Sciatic nerve (tissue), 2 donors: ENCODE measurements at regions not wholly inside any gene's neighbourhood (a gene's known extent, or its start where the extent isn't known, plus 50 kb on each side); places are given as distances from the start of the nearest gene placed in this dataset.

Experiments
- ATAC-seq: fragments of 200-7000 bp; cut with Tn5 transposase; one replicate; pipeline ENCODE4 v1.9.1; 2020; ENCODE audit warnings: mild to moderate bottlenecking, moderate library complexity
- DNase-seq: peaks from one replicate; pipeline ENCODE4 v3.0.0-alpha.2; 2020; ENCODE audit warnings: low spot score
- intact Hi-C: fragments of 100-400 bp; cut with DNase I; formaldehyde crosslinking; loops from one replicate; pipeline ENCODE4 v1.14.2; 2022
- donor health status: DM: no; HTN: no; CAD: no.
- donor health status: DM: no; HTN: no; CAD: no.

DNA sequence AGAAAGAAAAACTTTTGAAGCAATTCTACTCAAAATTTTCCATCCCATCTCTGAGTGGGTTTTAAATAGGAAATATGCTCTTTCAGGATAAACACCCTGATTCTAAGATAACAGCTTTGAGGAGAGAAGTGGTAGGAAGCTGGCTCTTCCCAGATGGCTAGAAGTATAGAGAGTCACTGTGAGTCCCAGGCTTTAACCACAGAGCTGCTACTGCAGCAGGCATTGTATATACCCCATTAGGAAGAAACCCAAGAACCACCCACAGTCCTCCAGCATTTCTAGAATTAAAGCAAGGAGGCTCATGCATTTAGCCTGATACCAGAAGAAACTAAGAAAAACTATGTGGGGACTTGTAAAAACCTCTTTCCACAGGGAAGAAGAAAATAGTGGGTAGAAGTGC lies 1405.6 kb upstream of the TENM4 start:
- intact Hi-C loops, result no loop called here
- no peak for ATAC-seq
- DNase-seq, result no peak

DNA sequence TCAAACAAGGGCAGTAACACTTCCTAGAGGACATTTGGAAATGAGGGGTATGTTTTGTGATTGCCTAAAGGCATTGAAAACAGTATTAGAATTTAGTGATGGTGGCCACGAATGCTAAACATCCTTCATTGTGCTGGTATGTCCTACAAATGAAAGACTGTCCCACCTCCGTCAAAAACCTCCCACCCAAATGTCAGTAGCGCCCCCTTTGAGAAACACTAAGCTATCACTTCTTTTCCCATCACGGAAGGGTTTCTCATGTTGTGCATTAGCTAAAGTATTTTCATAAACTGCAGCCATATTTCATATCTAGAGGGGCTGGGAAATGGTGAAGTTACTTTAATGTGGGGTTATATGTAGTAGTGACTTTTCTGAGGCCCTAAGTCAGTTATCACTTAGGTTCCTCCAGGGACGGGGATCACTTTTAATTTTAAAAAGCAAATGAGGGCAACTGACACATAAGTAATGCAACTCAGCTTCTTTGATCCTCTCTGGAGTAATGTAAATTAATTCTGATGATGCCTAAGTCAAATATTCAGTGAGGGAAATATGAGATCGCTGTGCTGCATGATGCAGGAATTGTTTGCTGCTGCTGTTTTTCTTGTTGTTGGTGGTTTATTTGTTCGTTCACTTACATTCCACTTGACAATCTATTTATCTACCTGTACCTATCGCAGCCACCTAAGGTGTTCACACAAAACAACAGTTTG lies 1403.4 kb upstream of the TENM4 start:
- ATAC-seq (no peak), DNase-seq (no peak)
- intact Hi-C loops, result no loop called here

DNA sequence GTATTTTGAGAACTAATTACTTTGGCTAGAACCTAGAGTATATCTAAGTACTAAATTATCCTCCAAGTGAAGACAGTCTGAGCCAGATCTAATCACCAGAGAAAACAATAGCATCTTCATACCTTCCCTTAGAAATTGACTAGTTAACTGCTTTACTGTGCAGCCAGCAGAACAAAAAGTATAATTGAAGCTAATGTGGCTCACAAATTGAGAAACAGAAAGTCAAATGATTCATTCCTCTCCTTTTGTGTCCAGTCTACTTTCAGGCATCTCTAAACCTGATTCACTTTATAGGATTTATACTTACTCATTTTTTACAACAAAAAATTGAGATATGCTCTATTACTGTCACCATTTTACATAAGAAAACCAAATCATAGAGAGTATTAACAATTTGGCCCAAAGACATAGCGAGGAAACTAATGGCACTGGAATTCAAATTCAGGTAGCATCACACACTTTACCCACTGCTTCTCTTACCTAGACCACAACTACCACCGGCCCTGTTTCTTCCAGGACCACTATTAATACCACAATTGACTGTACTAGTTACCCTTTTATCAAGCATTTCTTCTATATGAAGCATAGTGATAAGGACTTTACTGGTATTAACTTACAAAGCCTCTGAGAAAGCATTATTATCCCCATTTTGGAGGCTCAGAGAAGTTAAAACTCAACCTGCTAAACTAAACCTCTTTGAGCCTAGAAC lies 1402.6 kb upstream of the TENM4 start:
- DNase-seq (no peak), ATAC-seq (no peak)
- intact Hi-C loops, result no loop called here

DNA sequence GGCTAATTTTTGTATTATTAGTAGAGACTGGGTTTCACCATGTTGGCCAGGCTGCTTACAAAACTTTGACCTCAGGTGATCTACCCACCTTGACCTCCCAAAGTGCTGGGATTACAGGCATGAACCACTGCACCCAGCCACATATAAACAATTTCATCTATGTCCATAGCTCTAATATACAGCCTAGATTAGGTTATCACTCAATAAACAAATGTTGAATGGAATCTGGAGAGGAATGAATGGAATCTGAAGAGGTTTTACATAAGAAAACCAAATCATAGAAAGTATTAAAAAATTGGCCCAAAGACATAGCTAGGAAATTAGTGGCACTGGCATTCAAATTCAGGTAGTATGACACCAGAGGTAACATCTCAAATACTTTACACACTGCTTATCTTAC lies 1401.4 kb upstream of the TENM4 start:
- ATAC-seq (no peak), DNase-seq (no peak)
- intact Hi-C loops, result no loop called here

DNA sequence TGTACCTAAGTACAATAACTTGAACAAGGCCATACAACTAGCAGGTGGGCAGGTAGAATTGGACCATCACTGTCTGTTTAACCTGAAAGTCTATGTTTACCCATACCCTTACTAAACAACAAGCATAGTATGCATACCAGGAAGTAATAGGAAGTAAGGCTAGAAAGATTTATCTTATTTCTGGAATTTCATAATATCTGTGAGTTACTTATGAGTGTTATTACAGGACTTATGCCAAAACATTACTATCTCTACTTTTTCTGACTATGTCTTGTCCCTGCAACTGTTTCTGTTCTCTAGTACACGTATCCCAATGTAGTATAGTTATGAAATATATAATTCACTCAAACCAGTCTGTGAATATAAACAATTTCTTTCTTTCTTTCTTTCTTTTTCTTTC lies 1400.8 kb upstream of the TENM4 start:
- intact Hi-C loops, result no loop called here
- no peak for DNase-seq
- ATAC-seq, result no peak

DNA sequence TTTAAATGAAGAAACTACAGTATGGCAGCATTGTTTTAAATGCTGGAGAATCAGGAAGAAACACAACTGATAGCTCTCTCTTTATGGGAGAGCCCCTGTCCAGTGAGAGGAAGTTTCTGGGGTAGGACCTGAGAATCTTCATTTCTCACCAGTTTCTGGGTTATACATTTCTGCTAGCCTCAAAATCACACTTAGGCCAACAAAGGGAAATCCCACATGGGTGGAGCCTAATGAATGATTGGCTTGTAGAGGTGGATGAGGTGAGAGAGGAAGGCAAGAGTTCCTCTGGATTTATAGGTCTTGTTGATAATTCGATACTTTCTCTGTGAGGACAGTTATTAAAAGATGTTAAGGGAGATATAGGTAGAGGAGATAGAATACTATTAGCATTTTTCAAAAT lies 1397.3 kb upstream of the TENM4 start:
- DNase-seq (no peak), ATAC-seq (no peak)
- intact Hi-C loops, result no loop called here

DNA sequence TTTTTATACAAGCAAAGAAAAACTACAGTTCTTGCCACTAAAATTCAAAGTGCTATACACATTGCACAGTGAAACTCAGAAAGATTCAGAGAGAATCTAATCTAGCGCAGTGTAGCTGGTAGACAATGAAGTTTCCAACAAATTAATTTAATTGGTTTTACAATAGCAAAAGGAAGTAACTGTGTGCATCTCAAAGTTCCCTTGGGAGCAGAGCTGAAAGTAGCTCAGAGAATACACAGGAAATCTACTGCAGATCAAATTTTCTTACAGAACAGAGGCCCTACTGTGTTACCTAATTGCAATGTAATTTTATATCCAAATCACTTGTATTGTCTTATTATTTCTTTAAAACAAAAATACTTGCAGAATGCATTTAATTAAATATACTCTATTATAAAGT lies 1396.2 kb upstream of the TENM4 start:
- intact Hi-C loops, result no loop called here
- ATAC-seq (no peak), DNase-seq (no peak)

DNA sequence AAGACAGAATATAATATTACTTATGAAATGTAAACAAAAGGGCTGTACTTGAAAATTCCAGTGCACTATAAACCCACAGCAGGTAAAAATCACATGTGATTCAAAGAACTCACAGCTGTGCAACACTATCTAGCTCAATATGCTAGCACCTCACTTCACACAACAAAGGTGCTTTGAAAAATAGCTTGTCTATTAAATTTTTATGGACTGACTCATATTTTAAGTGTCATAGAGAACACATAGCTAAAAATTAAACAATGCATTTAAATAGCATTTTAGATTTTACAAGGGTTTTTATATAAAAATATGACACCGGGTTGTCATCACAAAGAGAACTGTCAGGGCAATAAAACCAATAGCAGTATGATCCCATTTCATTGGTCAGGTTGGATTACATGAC lies 1390.5 kb upstream of the TENM4 start:
- DNase-seq (no peak), ATAC-seq (no peak)
- intact Hi-C loops, result loop anchor here (2.0 kb wide), 1 partner anchor 79 kb away; no protein-coding TSS in a partner anchor

DNA sequence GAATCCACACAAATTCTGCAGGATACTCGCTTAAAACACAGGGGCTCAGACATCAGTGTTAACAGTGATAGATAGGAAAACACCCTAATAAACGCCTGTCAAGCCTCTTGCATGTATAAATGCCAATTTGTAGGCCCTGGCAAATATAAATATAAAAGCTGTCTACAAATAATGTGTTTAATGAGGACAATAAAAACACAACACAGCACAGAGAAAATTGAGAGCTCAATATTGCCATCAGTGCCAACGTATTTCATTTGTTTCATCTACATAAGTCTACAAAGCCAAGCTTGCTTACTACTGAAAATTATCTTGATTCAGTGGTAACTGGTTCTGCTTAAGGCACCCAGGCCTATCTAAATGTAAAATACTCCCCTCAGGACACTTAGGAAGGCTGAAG lies 1387.0 kb upstream of the TENM4 start:
- ATAC-seq (no peak), DNase-seq (no peak)
- intact Hi-C loops, result no loop called here

DNA sequence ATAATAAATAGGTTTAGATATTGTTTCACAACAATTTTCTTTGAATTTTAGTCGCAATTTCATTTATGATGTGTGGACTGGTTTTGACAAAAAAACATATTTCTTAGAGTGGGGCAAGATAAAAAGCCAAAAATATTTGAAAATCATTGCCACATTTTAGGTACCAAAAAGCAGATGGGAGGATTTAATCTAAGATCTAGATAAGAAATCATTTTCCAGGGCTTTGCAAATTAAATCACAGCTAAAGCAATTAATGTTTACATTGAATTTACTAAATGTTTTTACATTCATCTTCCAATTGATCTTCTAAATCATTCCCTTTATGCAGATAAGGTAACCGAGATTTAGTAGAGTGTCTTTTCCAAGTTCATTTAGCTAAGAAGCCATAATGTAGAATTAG lies 1386.0 kb upstream of the TENM4 start:
- ATAC-seq (no peak), DNase-seq (no peak)
- intact Hi-C loops, result no loop called here

DNA sequence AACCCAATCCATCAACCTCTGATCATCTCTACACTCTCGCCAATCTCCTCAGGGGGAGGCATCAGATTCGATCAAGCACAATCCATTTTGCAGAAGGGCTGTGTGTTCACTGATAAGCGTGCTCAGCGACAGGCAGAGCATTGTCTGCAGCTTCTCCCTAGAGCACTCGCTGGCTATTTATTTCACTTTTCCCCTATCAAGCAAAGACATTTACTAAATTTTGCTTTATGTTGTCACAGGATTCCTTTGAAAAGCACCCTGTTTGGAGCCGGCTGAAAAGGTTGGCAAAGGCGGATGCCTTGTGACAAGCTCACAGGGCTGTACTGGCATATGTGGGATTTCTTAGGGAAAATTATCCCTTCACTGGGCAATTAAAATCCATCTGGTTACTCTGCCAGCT lies 1381.5 kb upstream of the TENM4 start:
- ATAC-seq, result no peak
- no peak for DNase-seq
- intact Hi-C loops, result no loop called here

DNA sequence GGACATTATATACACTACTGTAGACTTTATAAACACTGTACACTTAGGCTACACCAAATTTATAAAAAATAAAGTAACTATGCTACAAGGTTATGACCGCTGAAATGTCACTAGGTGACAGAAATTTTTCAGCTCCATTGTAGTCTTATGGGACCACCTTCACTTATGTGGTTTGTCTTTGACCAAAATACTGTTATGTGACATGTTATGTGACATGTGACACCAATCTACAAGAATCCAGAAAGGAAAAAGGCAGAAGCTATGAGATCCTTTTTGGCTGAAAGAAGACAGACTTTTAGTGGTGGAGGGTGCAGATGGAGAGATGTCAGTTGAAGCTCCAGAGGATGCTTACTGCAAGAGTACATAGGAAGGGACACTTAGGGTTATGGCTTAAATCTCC lies 1378.4 kb upstream of the TENM4 start:
- intact Hi-C loops, result no loop called here
- DNase-seq, result no peak
- ATAC-seq, result no peak

DNA sequence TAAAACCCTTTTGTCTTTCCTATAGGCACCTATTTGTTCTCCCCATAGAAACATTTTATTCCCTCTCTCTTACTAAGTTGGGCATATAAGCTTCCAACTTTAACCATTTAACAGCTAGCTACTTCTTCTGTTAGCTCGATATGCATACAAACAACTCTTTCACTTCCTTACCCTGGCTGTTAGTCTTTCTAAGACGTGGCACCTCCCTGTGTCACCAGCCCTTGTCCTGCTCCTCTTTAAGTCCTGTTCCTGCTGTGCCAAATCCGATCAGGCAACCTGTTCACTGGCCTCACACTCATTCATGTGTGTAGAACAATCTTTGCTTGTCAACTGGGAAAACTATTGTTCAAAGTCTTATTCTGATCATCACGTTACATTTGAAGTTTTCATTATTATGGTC lies 1376.1 kb upstream of the TENM4 start:
- no peak for ATAC-seq
- DNase-seq, result no peak
- intact Hi-C loops, result no loop called here

DNA sequence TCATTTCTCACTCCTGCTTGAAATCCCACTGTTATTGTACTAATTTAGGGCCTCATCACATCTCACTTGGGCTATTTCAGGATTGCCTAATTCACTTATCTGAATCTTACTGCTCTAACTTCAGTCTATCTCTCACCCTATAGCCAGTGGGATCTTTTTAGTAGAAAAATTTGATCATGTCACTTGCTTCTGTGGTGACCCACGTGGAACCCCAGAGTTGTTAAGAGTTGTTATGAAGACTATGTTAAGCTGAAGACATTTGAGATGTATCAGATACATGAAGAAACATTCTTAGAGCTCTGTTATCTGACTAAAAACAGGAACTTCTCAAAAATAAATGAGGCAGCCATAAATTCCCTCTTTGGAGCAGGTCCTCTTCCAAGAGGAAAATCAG lies 1375.6 kb upstream of the TENM4 start:
- ATAC-seq (no peak), DNase-seq (no peak)
- intact Hi-C loops, result no loop called here

DNA sequence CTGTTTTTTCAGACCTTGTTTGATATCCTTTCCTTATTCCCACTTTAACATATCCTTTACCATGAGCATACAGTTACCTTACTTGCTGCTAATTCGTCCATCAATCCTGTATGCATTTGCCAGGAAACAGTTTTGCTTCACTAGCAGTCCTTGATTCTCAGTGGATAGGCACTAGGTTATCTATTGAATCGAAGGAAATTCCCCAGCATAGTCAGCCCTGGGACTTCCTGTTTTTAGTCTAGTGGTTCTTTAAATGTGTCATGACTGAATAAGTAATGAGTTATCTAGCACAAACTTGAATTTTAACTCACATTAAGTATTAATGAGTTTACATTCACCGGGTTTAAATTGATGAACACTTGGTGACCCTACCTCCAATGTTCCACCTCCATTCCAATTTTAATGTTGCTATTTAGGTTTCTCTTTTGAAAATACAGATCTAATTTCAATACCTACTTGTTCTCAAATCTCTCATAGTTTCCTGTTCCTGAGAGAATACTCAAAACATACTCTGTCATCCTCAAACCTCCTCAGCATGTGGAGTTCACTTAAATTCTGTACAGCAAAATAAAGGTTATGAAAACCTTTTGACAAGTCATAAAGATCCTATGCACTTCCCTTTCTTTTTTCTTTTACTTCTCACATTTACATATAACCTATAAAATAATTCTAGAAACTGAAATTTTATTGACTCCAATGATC lies 1375.1 kb upstream of the TENM4 start:
- intact Hi-C loops, result no loop called here
- DNase-seq (no peak), ATAC-seq (no peak)

DNA sequence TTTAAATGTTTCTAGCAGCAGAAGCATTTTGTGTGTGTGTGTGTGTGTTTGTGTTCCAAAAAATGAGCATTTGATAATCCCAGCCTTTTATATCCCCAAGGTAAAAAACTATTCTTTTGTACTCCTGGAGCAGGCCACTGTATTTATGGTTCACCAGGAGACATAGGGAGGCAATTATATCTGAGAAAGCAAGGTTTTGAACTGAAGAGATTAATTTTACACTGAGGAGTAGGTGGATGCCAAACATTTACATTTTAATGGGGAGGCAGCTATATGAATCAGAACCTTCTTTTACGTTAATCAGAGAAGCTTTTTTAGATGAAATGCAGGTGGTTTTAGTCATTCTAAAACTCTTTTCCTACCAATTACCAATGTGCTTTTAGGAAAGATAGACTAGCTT lies 1374.0 kb upstream of the TENM4 start:
- DNase-seq (no peak), ATAC-seq (no peak)
- intact Hi-C loops, result no loop called here

DNA sequence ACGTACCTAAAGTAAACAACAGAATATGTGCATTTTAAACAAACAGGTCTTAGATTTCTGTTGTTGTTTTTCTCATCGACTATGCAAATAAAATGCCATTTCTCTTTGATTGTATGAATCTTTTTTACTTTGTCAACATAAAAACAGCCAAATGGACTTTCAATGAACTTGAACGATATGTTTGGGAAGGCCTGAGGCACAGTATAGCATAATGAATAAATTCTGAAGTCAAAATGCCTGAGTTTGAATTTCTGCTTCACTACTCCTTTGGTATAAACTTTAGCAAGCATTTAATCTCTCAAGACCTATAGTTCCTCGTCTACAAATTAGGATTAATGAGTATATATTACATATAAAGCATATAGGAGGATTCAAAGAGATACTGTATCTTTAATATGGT lies 1369.9 kb upstream of the TENM4 start:
- ATAC-seq, result no peak
- no peak for DNase-seq
- intact Hi-C loops, result no loop called here

DNA sequence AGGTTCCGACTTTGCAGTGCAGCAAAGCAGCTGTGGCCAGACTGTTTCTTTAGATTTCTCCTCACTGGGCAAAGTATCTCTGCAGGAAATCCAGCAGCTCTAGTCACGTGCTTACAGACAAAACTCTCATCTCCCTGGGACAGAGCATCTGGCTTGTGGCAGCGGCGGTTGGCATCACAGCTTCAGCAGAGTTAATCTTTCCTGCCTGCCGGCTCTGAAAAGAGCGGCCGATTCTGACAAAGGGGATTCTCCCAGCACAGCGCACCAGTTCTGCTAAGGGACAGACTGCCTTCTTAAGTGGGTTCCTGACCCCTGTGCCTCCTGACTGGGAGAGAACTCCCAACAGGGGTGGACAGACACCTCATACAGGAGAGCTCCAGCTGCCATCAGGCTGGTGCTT lies 1357.3 kb upstream of the TENM4 start:
- DNase-seq (no peak), ATAC-seq (no peak)
- intact Hi-C loops, result no loop called here

DNA sequence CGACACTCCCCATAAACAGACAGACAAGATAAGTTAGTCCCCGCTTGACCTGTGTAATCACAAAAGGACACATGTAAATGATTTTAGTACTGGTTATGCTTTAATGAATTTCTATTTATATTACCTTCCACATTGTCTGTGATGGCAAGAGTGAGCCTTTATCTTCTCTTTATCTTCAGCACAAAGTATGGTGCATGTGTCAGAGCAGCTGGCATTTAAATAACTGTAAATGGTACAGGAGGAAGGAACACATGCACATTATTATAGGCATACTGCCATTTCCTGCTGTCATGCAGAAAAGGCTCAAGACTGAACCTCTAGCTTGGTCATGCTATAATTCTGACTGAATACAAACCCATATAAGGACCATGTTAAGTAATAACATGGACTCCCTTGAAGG lies 1342.7 kb upstream of the TENM4 start:
- intact Hi-C loops, result no loop called here
- ATAC-seq, result no peak
- no peak for DNase-seq

DNA sequence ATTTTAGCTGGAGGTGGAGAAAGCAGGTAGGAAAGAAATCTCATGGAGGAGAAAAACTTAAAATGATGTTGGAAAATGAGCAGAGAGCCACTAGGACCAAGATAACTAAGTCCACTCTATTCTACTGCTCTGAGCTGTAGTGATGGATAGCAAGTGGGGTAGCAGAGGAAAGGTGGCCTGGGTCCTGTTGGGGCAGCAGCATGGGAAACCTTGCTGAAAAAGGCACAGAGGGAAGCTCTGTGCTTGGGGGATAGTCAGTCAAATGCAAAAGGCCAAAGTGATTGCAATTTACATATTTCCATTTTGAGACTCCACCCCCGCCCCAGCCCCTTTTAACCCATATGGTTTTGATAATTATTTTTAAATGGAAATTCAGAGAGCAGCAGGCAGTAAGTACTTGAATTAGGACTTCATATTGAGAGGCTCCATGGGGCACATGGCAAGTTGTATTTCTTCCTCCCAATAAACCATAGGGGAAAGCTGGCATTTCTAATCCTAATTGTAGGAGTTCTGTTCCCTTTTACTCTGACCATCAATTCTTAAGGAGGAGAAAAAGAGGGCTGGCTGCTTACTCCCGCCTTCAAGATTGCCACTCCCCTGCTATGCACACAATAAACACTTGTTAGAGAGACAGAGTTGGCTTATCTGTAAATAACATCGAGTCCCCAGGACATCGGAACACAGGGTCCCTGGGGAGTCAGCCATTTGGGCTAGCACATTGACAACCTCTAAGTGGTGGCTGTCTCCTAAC lies 1341.5 kb upstream of the TENM4 start:
- ATAC-seq, result no peak
- DNase-seq, result no peak
- intact Hi-C loops, result no loop called here
